Neural cell (in vitro differentiated cells): ENCODE measurements at regions not wholly inside any gene's neighbourhood (a gene's known extent, or its start where the extent isn't known, plus 50 kb on each side); places are given as distances from the start of the nearest gene placed in this dataset.

Source experiments
- H2AFZ ChIP-seq: fragments of 200-600, 300-800 bp; sonication (generic), shearing (Covaris generic); 2 replicates; pipeline ENCODE4 v1.6.0; 2014; ENCODE audit warnings: low read depth, mild to moderate bottlenecking, antibody characterized with exemption, low read length, moderate library complexity
- H3F3A ChIP-seq: fragments of 200-600 bp; shearing (Covaris generic); 2 replicates; pipeline ENCODE4 v1.6.1; 2016; ENCODE audit warnings: mild to moderate bottlenecking, moderate library complexity, mixed read lengths, antibody characterized with exemption, low read length; ENCODE audit not compliant: insufficient read depth, poor library complexity, severe bottlenecking
- H3K27ac ChIP-seq: fragments of 200-600, 300-800 bp; sonication (generic), shearing (Covaris generic); 2 replicates; pipeline ENCODE4 v1.5.1; 2014; ENCODE audit warnings: mild to moderate bottlenecking, low read length, moderate library complexity
- H3K27me3 ChIP-seq: fragments of 300-800, 200-600 bp; sonication (generic), shearing (Covaris generic); 2 replicates; pipeline ENCODE4 v1.6.0; 2014; ENCODE audit warnings: mild to moderate bottlenecking, low read depth, low read length, moderate library complexity; ENCODE audit not compliant: insufficient read depth
- H3K36me3 ChIP-seq: fragments of 300-800, 200-600 bp; sonication (generic), shearing (Covaris generic); 2 replicates; pipeline ENCODE4 v1.5.1; 2014; ENCODE audit warnings: mild to moderate bottlenecking, antibody characterized with exemption, low read length, moderate library complexity; ENCODE audit not compliant: insufficient read depth
- H3K4me2 ChIP-seq: fragments of 300-800, 200-600 bp; sonication (generic), shearing (Covaris generic); 2 replicates; pipeline ENCODE4 v1.6.0; 2014; ENCODE audit warnings: mild to moderate bottlenecking, low read length
- H3K4me3 ChIP-seq: fragments of 300-800, 200-600 bp; sonication (generic), shearing (Covaris generic); 2 replicates; pipeline ENCODE4 v1.5.1; 2014; ENCODE audit warnings: mild to moderate bottlenecking, low read length, moderate library complexity
- H3K79me2 ChIP-seq: fragments of 200-600 bp; shearing (Covaris generic); replicated peaks from 2 replicates; pipeline ENCODE4 v1.6.0; 2014; ENCODE audit warnings: mild to moderate bottlenecking, low read length, moderate library complexity; ENCODE audit not compliant: insufficient read depth
- H3K9ac ChIP-seq: fragments of 300-800, 200-600 bp; sonication (generic), shearing (Covaris generic); 2 replicates; pipeline ENCODE4 v1.6.1; 2016; ENCODE audit warnings: mild to moderate bottlenecking, low read length, mixed read lengths
- H3K9me2 ChIP-seq: fragments of 200-600 bp; shearing (Covaris generic); 2 replicates; pipeline ENCODE4 v1.6.1; 2016; ENCODE audit warnings: mild to moderate bottlenecking, low read length, mixed read lengths; ENCODE audit not compliant: insufficient read depth
- H3K9me3 ChIP-seq: fragments of 200-600, 300-800 bp; sonication (generic), shearing (Covaris generic); 2 replicates; pipeline ENCODE4 v1.6.1; 2016; ENCODE audit warnings: mild to moderate bottlenecking, mixed run types, low read length, moderate library complexity, mixed read lengths
- H4K20me1 ChIP-seq: fragments of 200-600 bp; shearing (Covaris generic); 2 replicates; pipeline ENCODE4 v1.6.1; 2016; ENCODE audit warnings: mild to moderate bottlenecking, mixed run types; ENCODE audit not compliant: insufficient read depth
- EP300 ChIP-seq: fragments of 450-650 bp; conservative IDR thresholded peaks from 2 replicates; pipeline ENCODE4 v1.6.1; 2014; ENCODE audit warnings: antibody characterized with exemption, mild to moderate bottlenecking, moderate library complexity; ENCODE audit not compliant: poor library complexity, severe bottlenecking
- EZH2 ChIP-seq: fragments of 200-600, 300-800 bp; shearing (Covaris generic), sonication (generic); IDR thresholded peaks from 2 replicates; pipeline ENCODE4 v1.6.1; 2014; ENCODE audit warnings: antibody characterized with exemption, low read length, borderline replicate concordance, mild to moderate bottlenecking; ENCODE audit not compliant: insufficient read depth, poor library complexity, severe bottlenecking
- MXI1 ChIP-seq: fragments of 450-650 bp; conservative IDR thresholded peaks from 2 replicates; pipeline ENCODE4 v1.6.1; 2014; ENCODE audit warnings: antibody characterized with exemption, mild to moderate bottlenecking; ENCODE audit not compliant: poor library complexity, severe bottlenecking
- POLR2AphosphoS5 ChIP-seq: IDR thresholded peaks from 2 replicates; pipeline ENCODE4 v1.6.1; 2012
- RAD21 ChIP-seq: fragments of 450-650 bp; conservative IDR thresholded peaks from 2 replicates; pipeline ENCODE4 v1.6.1; 2014; ENCODE audit warnings: antibody characterized with exemption, mild to moderate bottlenecking, moderate library complexity
- SMC3 ChIP-seq: fragments of 450-650 bp; conservative IDR thresholded peaks from 2 replicates; pipeline ENCODE4 v1.6.1; 2014; ENCODE audit warnings: antibody characterized with exemption, mild to moderate bottlenecking, moderate library complexity; ENCODE audit not compliant: poor library complexity
- TAF1 ChIP-seq: IDR thresholded peaks from 2 replicates; pipeline ENCODE4 v1.6.1; 2012; ENCODE audit warnings: low read depth
- TF ChIP-seq, protein P1 (sequence below): IDR thresholded peaks from 2 replicates; pipeline ENCODE4 v1.6.1; 2012; ENCODE audit warnings: borderline replicate concordance
- TF ChIP-seq, protein P2 (sequence below): fragments of 450-650 bp; IDR thresholded peaks from 2 replicates; pipeline ENCODE4 v1.5.1; 2014; ENCODE audit warnings: antibody characterized with exemption, mild to moderate bottlenecking, moderate library complexity; ENCODE audit not compliant: poor library complexity, severe bottlenecking

DNA sequence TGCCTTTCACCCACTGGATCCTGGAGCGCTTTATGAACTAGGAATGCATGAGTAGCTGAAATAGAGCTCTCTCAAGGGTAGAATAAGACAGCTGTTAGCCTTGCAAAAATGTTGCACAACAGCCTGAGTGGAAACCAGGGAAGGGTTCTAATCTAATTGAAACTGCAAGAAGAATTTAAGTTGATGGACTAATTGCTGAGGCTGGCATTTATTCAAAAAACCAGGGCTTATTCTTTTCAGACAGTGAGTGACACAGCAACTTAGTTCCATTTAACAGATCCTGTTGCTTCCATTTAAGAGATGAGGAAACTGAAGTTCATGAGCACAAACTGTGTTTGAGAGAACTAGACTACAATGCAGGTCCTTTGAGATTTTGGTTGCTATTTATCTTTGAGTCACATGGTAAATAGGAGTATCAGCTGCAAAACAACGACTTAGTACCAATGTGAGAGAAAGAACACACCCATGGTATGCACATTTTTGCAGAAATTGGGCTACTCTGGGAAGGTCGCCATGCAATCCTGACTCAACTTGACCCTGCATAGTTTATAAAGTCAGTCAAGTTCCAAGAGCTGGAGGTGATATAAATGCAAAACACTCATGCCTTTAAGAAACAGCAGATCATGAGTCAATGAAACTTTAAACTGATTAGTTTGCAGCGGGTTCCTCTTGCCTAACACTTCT lies 76.4 kb upstream of the PARD3B start:
- no peaks in the 10 kb centered on the region for H3K27me3 ChIP-seq
- TF ChIP-seq EP300 = no peak
- no peak for TF ChIP-seq MXI1
- TF ChIP-seq EZH2 = no peak
- no peak for TF ChIP-seq RAD21
- TF ChIP-seq, protein P1, sequence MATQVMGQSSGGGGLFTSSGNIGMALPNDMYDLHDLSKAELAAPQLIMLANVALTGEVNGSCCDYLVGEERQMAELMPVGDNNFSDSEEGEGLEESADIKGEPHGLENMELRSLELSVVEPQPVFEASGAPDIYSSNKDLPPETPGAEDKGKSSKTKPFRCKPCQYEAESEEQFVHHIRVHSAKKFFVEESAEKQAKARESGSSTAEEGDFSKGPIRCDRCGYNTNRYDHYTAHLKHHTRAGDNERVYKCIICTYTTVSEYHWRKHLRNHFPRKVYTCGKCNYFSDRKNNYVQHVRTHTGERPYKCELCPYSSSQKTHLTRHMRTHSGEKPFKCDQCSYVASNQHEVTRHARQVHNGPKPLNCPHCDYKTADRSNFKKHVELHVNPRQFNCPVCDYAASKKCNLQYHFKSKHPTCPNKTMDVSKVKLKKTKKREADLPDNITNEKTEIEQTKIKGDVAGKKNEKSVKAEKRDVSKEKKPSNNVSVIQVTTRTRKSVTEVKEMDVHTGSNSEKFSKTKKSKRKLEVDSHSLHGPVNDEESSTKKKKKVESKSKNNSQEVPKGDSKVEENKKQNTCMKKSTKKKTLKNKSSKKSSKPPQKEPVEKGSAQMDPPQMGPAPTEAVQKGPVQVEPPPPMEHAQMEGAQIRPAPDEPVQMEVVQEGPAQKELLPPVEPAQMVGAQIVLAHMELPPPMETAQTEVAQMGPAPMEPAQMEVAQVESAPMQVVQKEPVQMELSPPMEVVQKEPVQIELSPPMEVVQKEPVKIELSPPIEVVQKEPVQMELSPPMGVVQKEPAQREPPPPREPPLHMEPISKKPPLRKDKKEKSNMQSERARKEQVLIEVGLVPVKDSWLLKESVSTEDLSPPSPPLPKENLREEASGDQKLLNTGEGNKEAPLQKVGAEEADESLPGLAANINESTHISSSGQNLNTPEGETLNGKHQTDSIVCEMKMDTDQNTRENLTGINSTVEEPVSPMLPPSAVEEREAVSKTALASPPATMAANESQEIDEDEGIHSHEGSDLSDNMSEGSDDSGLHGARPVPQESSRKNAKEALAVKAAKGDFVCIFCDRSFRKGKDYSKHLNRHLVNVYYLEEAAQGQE = no peak
- TF ChIP-seq, protein P2, sequence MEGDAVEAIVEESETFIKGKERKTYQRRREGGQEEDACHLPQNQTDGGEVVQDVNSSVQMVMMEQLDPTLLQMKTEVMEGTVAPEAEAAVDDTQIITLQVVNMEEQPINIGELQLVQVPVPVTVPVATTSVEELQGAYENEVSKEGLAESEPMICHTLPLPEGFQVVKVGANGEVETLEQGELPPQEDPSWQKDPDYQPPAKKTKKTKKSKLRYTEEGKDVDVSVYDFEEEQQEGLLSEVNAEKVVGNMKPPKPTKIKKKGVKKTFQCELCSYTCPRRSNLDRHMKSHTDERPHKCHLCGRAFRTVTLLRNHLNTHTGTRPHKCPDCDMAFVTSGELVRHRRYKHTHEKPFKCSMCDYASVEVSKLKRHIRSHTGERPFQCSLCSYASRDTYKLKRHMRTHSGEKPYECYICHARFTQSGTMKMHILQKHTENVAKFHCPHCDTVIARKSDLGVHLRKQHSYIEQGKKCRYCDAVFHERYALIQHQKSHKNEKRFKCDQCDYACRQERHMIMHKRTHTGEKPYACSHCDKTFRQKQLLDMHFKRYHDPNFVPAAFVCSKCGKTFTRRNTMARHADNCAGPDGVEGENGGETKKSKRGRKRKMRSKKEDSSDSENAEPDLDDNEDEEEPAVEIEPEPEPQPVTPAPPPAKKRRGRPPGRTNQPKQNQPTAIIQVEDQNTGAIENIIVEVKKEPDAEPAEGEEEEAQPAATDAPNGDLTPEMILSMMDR = no peak
- no peak for TF ChIP-seq TAF1
- TF ChIP-seq POLR2AphosphoS5 = no peak
- TF ChIP-seq SMC3 = no peak
- H3K36me3 ChIP-seq = no peaks in the 10 kb centered on the region
- H4K20me1 ChIP-seq = no peaks in the 10 kb centered on the region
- no peaks in the 10 kb centered on the region for H3K79me2 ChIP-seq
- no peaks in the 10 kb centered on the region for H3K9me3 ChIP-seq
- no peak overlapping the region for H2AFZ ChIP-seq
- no peak overlapping the region for H3K4me2 ChIP-seq
- no peak overlapping the region for H3K27ac ChIP-seq
- H3K9ac ChIP-seq = no peak overlapping the region
- no peaks in the 10 kb centered on the region for H3K9me2 ChIP-seq
- H3K4me3 ChIP-seq = no peak overlapping the region
- no peaks in the 10 kb centered on the region for H3F3A ChIP-seq

DNA sequence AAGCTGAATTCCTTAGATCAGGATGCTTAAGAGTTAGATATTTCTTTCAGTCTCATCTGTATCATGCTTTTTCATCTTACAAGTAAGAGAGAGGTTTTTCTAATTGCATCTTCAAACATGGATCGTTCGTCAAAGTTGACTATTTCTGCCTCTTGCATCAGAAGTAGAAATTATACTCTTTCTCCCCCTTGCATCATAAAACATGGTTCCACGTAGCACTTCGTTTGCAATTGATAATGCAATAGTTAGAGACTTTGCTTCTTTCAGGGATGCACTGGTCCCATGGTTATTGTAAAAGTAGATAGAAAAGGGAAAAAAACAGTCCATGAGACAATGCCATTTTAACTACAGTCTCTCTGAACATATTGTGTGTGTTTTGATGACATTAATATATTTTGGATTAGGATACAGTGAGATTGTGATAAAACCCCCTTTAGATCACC lies 75.1 kb upstream of the PARD3B start:
- H3F3A ChIP-seq = no peaks in the 10 kb centered on the region
- H3K9me3 ChIP-seq = no peaks in the 10 kb centered on the region
- no peaks in the 10 kb centered on the region for H3K79me2 ChIP-seq
- H2AFZ ChIP-seq = no peak overlapping the region
- no peaks in the 10 kb centered on the region for H3K27me3 ChIP-seq
- TF ChIP-seq, protein P1 = no peak
- TF ChIP-seq RAD21 (no peak), POLR2AphosphoS5 (no peak), EP300 (no peak), EZH2 (no peak), SMC3 (no peak), MXI1 (no peak), TAF1 (no peak)
- TF ChIP-seq, protein P2 = no peak
- no peaks in the 10 kb centered on the region for H4K20me1 ChIP-seq
- no peak overlapping the region for H3K4me3 ChIP-seq
- no peak overlapping the region for H3K27ac ChIP-seq
- H3K9me2 ChIP-seq = no peaks in the 10 kb centered on the region
- no peaks in the 10 kb centered on the region for H3K36me3 ChIP-seq
- H3K4me2 ChIP-seq = no peak overlapping the region
- no peak overlapping the region for H3K9ac ChIP-seq
